Retina (tissue), 1 donor: ENCODE measurements at regions not wholly inside any gene's neighbourhood (a gene's known extent, or its start where the extent isn't known, plus 50 kb on each side); places are given as distances from the start of the nearest gene placed in this dataset.

Experiments
- DNase-seq: peaks from one replicate; pipeline ENCODE4 v3.0.0-alpha.2; 2016

GRCh38 chr14:87879389-87879788, 113.6 kb downstream of the GALC start:
- no peak for DNase-seq

DNA sequence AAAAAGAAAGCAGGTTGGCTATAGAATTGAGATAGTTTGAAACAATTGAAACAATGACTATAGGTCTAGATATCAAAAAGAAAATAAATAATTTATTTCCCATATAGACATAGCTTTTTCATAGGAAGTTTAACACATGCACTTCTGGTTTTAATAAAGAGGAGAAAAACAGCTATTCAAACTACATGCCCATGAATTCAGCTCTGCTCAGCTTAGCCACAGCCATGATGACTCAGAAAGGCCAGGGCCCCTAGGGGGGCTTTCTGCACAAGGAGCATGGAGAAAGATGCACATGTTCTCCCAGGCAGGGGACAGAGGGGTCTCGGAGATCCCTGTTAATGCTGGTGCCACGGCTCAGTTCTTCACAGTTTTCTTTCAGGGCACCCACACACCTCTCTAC, 114.0 kb downstream of the GALC start:
- no peak for DNase-seq

GRCh38 chr14:87877877-87878276, 115.1 kb downstream of the GALC start:
- no peak for DNase-seq

DNA sequence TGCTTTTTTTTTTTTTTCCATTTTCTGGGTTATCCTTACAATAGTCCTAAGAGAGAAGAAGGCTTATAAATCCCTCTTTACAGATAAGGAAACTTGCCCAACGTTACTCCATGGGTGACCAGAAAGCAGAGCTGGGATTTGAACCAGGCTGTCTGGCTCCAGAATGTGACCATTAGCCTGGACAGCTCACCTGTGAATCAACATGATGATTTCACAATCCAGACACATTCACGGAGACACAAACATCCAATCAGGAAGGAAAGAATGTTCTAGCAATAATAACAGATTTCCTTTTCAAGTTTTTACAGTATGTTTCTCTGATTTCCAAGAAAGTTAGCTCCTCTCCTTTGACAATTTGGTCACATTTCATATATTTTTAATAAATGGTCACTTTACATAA, 118.3 kb downstream of the GALC start:
- DNase-seq: no peak

DNA sequence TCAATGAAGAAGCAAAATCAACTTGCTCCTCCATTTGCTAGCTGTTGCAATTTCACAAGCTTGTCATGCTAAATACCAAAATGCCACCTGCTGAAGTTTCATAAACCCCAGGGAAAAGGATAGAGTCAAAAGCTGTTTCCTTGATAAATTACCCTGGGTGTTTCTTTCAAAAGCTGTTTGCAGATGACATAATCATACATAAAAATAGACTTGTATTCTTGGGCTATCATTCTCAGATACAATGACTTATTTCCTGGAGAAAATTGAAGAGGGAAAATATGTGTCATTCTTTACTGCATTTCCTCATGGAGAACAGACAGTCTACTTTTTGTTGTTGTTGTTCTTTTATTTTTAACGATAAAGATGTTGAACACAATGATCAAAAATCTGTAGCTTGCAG, 119.2 kb downstream of the GALC start:
- no peak for DNase-seq

- no peak for DNase-seq
Observed at GRCh38 chr14:87869619-87870583, 123.1 kb downstream of the GALC start.

GRCh38 chr14:87868920-87869319, 124.1 kb downstream of the GALC start:
- no peak for DNase-seq

DNA sequence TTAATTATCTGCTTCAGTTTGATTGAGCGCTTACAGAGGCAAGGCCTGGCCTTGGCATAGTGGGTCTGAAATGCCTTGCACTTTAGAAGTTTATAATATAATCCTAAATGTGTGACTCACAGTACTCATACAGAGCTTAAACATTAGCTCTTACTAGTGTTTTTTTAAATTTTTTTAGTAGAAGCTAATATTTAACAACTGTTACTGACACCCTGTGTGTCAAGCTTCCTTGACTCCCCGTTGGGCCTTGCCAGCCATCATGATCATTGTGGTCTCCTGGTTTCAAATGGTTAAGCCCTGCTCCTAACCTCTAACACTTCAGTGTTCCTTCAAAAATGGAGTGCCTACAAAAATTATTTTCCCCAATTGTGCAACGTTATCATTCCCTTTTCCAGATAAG, 126.9 kb downstream of the GALC start:
- no peak for DNase-seq

DNA sequence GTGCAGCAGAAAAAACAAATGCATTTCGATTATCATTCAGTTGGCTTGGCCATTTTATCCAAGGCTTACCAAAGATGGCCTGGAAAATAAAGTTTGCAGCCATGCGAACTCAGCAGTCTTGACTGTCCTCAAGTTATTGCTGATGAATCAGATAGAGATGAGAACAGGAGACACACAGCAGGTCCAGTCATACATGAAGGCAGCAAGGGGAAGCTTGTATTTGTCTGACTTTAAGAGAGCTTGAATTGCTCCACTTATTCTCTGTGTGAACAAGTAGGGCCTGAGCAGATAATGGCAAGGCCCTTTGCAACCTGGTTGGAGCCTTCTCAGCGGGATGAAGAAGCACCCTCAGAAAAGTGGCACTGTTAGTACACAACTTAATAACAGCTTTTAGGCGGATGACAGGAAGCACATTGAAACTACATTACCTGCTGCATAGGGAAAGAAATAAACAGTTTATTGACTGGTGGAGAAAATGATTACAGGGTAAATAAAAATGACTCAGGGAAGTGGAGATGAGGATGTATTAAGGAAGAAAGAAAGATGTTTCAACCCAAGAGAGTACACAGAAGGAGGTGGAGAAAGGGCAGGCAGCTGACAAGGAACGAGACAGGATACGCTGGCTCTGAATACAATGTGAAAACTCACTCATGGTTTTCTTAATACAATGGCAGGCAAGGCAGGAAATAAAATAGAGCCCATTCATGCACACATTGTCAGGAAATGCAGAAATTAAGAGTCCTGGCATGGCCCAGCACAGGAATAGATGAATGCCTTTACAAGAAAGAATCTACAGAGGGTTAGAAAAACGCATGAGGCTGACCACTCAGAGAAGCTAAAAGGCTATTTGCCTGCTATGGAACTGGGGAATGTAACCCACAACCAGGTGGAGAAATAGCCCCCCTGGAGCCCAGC, 128.4 kb downstream of the GALC start:
- DNase-seq: no peak

- no peak for DNase-seq
Observed at GRCh38 chr14:87863047-87863446, 129.9 kb downstream of the GALC start.

- no peak for DNase-seq
Observed at GRCh38 chr14:87852107-87852506, 140.9 kb downstream of the GALC start.

- DNase-seq: no peak
Observed at GRCh38 chr14:87851190-87851589, 141.8 kb downstream of the GALC start.

- no peak for DNase-seq
Observed at GRCh38 chr14:87847216-87847755, 145.7 kb downstream of the GALC start.

GRCh38 chr14:87840906-87841305, 152.1 kb downstream of the GALC start:
- no peak for DNase-seq

DNA sequence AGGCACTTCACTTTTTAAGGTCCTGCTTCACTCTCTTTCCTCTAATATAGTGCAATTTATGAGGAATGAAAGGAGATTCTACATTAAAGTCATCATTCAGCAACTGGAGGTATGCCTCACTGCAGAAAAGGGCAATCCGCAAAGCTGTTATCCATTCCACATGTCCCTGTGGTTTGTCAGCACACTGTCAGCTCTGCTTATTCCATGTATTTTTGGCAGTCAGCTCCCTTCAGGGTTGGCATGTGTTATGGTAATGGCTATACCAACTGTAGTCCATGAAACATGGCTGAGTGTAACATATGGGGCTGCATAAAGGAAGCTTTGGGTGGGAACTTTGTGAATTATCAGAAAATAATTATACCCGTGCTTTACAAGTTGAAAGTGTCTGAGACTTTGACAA, 154.1 kb downstream of the GALC start:
- DNase-seq: no peak

DNA sequence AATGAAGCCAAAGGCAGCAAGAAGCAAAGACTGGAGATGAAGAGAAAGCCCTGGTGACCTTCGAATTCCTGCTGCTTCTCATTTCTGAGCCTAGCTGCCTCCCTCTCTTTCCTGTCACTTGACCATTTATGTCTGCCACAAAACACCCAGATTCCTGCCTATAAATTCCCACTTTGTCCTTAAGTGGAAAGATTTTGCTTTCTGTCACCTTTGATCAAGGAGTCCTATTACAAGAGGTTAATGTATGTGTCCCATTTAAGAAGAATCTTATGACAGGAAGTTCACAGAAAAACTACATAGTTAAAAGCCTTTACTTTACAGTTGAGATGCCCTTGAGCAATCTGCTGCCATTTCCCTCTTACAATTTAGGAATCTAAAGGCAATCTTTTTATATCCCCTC, 155.7 kb downstream of the GALC start:
- no peak for DNase-seq

- no peak for DNase-seq
Observed at GRCh38 chr14:87834594-87834993, 158.4 kb downstream of the GALC start.

DNA sequence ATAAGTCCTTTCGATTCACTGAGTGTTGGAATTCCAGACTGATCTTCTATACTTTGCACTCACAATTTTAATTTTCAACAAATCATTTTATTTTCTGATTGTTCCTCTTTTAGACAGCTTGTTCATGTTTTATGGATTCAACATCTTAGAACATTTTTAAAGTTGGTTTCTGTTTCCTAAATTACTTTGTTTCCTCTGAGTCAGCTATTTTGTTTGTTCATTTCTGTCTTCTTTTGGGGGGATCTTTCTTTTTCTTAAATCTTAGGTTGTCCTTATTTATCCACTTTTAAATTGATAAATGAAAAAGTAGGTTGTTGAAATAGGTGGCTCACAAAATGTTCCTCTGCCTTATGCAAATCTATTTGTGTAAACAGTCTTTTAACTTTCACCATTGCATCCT, 160.0 kb downstream of the GALC start:
- DNase-seq: no peak

GRCh38 chr14:87830443-87831096, 162.4 kb downstream of the GALC start:
- DNase-seq: no peak

- DNase-seq: no peak
Observed at GRCh38 chr14:87829543-87829942, 163.4 kb downstream of the GALC start.

- no peak for DNase-seq
Observed at GRCh38 chr14:87824266-87824665, 168.7 kb downstream of the GALC start.

GRCh38 chr14:87816416-87816815, 176.6 kb downstream of the GALC start:
- no peak for DNase-seq

- DNase-seq: no peak
Observed at GRCh38 chr14:87815121-87815520, 177.9 kb downstream of the GALC start.
